Uterus (tissue), 2 donors: ENCODE measurements at regions not wholly inside any gene's neighbourhood (a gene's known extent, or its start where the extent isn't known, plus 50 kb on each side); places are given as distances from the start of the nearest gene placed in this dataset.

ENCODE experiments used
- CTCF ChIP-seq, 4 experiments: fragments of 200-600 bp in 2 of 4; fragments of 450-650 bp in 2 of 4; sonication (generic) in 2 of 4; IDR thresholded peaks; one replicate each; pipeline ENCODE4 v1.5.1; 2016 to 2019; ENCODE audit warnings: antibody characterized with exemption in 4 of 4, mild to moderate bottlenecking in 2 of 4, moderate library complexity in 1 of 4
- POLR2A ChIP-seq, 2 donors: fragments of 450-650 bp; IDR thresholded peaks; one replicate each; pipeline ENCODE4 v1.6.1; 2016; ENCODE audit warnings: antibody characterized with exemption in 2 of 2, mild to moderate bottlenecking in 1 of 2, moderate library complexity in 1 of 2

GRCh38 chr14:35973770-35974169 lies 147.6 kb downstream of the BRMS1L start:
- TF ChIP-seq CTCF (IDR thresholded peaks at IDR 0.05): no peak
- TF ChIP-seq POLR2A (IDR thresholded peaks at IDR 0.05): no peak
